ENCODE measurements at regions not wholly inside any gene's neighbourhood (a gene's known extent, or its start where the extent isn't known, plus 50 kb on each side); places are given as distances from the start of the nearest gene placed in this dataset.
A peak's percentile ranks its signal among the peaks of the same experiment; 100 is the strongest.
"Not testable (repeated sequence)": the region's sequence is repeated elsewhere in the genome, so short reads cannot be mapped to it uniquely, and the experiment has no call there.

- H3K36me3 ChIP-seq (replicated peaks); DNase-seq (ENCODE audit: low spot score in 2 of 2); in situ Hi-C loops (cut with MboI; ENCODE audit: low sequenced_read_pairs); H3K9me3 ChIP-seq; H3K4me3 ChIP-seq; H3K4me1 ChIP-seq; H3K27me3 ChIP-seq (ENCODE audit: low read depth): not testable (repeated sequence)
Measured at GRCh38 chr20:26373066-26373465, 676.4 kb upstream of the ZNF337 start.

- Histone ChIP-seq H3K4me1 (peaks cover 11% of the 10 kb centered on the region), H3K36me3 (replicated peaks) (no peaks in the 10 kb centered on the region), H3K9me3 (no peaks in the 10 kb centered on the region), H3K27me3 (ENCODE audit: low read depth) (no peaks in the 10 kb centered on the region), H3K4me3 (no peak overlapping the region)
- in situ Hi-C loops (cut with MboI; ENCODE audit: low sequenced_read_pairs) = no loop called here
- peak; percentile 13 to 90 for DNase-seq (ENCODE audit: low spot score in 2 of 2)
Measured at GRCh38 chr20:26354511-26354910, 657.9 kb upstream of the ZNF337 start.

GRCh38 chr20:26347396-26347795, 650.7 kb upstream of the ZNF337 start:
- Histone ChIP-seq H3K4me3 (no peak overlapping the region), H3K27me3 (ENCODE audit: low read depth) (no peaks in the 10 kb centered on the region), H3K4me1 (no peaks in the 10 kb centered on the region), H3K36me3 (replicated peaks) (no peaks in the 10 kb centered on the region), H3K9me3 (0 out of 2 replicates have a peak, but pooled peaks cover 2% of the 10 kb centered on the region)
- in situ Hi-C loops (cut with MboI; ENCODE audit: low sequenced_read_pairs) = no loop called here
- no peak for DNase-seq (ENCODE audit: low spot score in 2 of 2)

GRCh38 chr20:26340460-26341065, 643.9 kb upstream of the ZNF337 start:
- H3K9me3 ChIP-seq; H3K4me3 ChIP-seq; H3K36me3 ChIP-seq (replicated peaks); in situ Hi-C loops (cut with MboI; ENCODE audit: low sequenced_read_pairs); H3K27me3 ChIP-seq (ENCODE audit: low read depth); DNase-seq (ENCODE audit: low spot score in 2 of 2); H3K4me1 ChIP-seq: not testable (repeated sequence)

GRCh38 chr20:26324177-26324576, 627.5 kb upstream of the ZNF337 start:
- H3K9me3 ChIP-seq = no peaks in the 10 kb centered on the region

GRCh38 chr20:26315054-26315453, 618.4 kb upstream of the ZNF337 start:
- Histone ChIP-seq H3K36me3 (replicated peaks) (no peaks in the 10 kb centered on the region), H3K9me3 (no peaks in the 10 kb centered on the region), H3K27me3 (ENCODE audit: low read depth) (no peaks in the 10 kb centered on the region), H3K4me1 (no peaks in the 10 kb centered on the region), H3K4me3 (no peak overlapping the region)
- in situ Hi-C loops (cut with MboI; ENCODE audit: low sequenced_read_pairs) = no loop called here
- DNase-seq (ENCODE audit: low spot score in 2 of 2) = no peak

More at GRCh38 chr20:26324177-26324576, 627.5 kb upstream of the ZNF337 start:
- Histone ChIP-seq H3K36me3 (replicated peaks) (no peaks in the 10 kb centered on the region), H3K4me3 (no peak overlapping the region), H3K4me1 (no peaks in the 10 kb centered on the region), H3K27me3 (ENCODE audit: low read depth) (no peaks in the 10 kb centered on the region)
- DNase-seq (ENCODE audit: low spot score in 2 of 2) = peak in 1 of 2 experiments; percentile 12
- in situ Hi-C loops (cut with MboI; ENCODE audit: low sequenced_read_pairs) = no loop called here

GRCh38 chr20:26309720-26310119, 613.1 kb upstream of the ZNF337 start:
- H3K4me3 ChIP-seq; H3K27me3 ChIP-seq (ENCODE audit: low read depth); in situ Hi-C loops (cut with MboI; ENCODE audit: low sequenced_read_pairs); DNase-seq (ENCODE audit: low spot score in 2 of 2); H3K36me3 ChIP-seq (replicated peaks); H3K4me1 ChIP-seq; H3K9me3 ChIP-seq: not testable (repeated sequence)

GRCh38 chr20:26308961-26309360, 612.3 kb upstream of the ZNF337 start:
- no peak for DNase-seq (ENCODE audit: low spot score in 2 of 2)
- Histone ChIP-seq H3K4me3 (no peak overlapping the region), H3K4me1 (no peaks in the 10 kb centered on the region), H3K9me3 (no peaks in the 10 kb centered on the region), H3K27me3 (ENCODE audit: low read depth) (no peaks in the 10 kb centered on the region), H3K36me3 (replicated peaks) (no peaks in the 10 kb centered on the region)
- in situ Hi-C loops (cut with MboI; ENCODE audit: low sequenced_read_pairs) = no loop called here

- DNase-seq (ENCODE audit: low spot score in 2 of 2) = no peak
- Histone ChIP-seq H3K9me3 (no peaks in the 10 kb centered on the region), H3K27me3 (ENCODE audit: low read depth) (no peaks in the 10 kb centered on the region), H3K4me3 (no peak overlapping the region), H3K36me3 (replicated peaks) (no peaks in the 10 kb centered on the region), H3K4me1 (no peaks in the 10 kb centered on the region; the same call in 1 of the 2 replicates)
- in situ Hi-C loops (cut with MboI; ENCODE audit: low sequenced_read_pairs) = no loop called here
Measured at GRCh38 chr20:26295006-26295405, 598.4 kb upstream of the ZNF337 start.

GRCh38 chr20:26288379-26289061, 591.9 kb upstream of the ZNF337 start:
- H3K9me3 ChIP-seq; H3K36me3 ChIP-seq (replicated peaks); H3K4me3 ChIP-seq; DNase-seq (ENCODE audit: low spot score in 2 of 2); H3K27me3 ChIP-seq (ENCODE audit: low read depth); in situ Hi-C loops (cut with MboI; ENCODE audit: low sequenced_read_pairs); H3K4me1 ChIP-seq: not testable (repeated sequence)

GRCh38 chr20:26279238-26279637, 582.6 kb upstream of the ZNF337 start:
- Histone ChIP-seq H3K27me3 (ENCODE audit: low read depth) (no peaks in the 10 kb centered on the region), H3K9me3 (no peaks in the 10 kb centered on the region), H3K36me3 (replicated peaks) (no peaks in the 10 kb centered on the region), H3K4me3 (no peak overlapping the region), H3K4me1 (no peaks in the 10 kb centered on the region)
- no peak for DNase-seq (ENCODE audit: low spot score in 2 of 2)
- in situ Hi-C loops (cut with MboI; ENCODE audit: low sequenced_read_pairs) = loop anchor here (10.0 kb wide), 1 partner anchor 54 kb away; no protein-coding TSS in a partner anchor

GRCh38 chr20:26277339-26277738, 580.7 kb upstream of the ZNF337 start:
- DNase-seq (ENCODE audit: low spot score in 2 of 2) = no peak
- H3K4me1 ChIP-seq = no peaks in the 10 kb centered on the region
- no peak overlapping the region for H3K4me3 ChIP-seq
- no peaks in the 10 kb centered on the region for H3K27me3 ChIP-seq (ENCODE audit: low read depth)
- in situ Hi-C loops (cut with MboI; ENCODE audit: low sequenced_read_pairs) = loop anchor here (10.0 kb wide), 1 partner anchor 53 kb away; no protein-coding TSS in a partner anchor
- no peaks in the 10 kb centered on the region for H3K36me3 ChIP-seq (replicated peaks)
- no peaks in the 10 kb centered on the region for H3K9me3 ChIP-seq

GRCh38 chr20:26276554-26277210, 580.0 kb upstream of the ZNF337 start:
- H3K4me3 ChIP-seq = no peak overlapping the region
- no peaks in the 10 kb centered on the region for H3K36me3 ChIP-seq (replicated peaks)
- DNase-seq (ENCODE audit: low spot score in 2 of 2) = no peak
- in situ Hi-C loops (cut with MboI; ENCODE audit: low sequenced_read_pairs) = loop anchor here (10.0 kb wide), 1 partner anchor 52 kb away; no protein-coding TSS in a partner anchor
- no peaks in the 10 kb centered on the region for H3K4me1 ChIP-seq
- H3K27me3 ChIP-seq (ENCODE audit: low read depth) = no peaks in the 10 kb centered on the region
- no peaks in the 10 kb centered on the region for H3K9me3 ChIP-seq

- H3K36me3 ChIP-seq (replicated peaks); in situ Hi-C loops (cut with MboI; ENCODE audit: low sequenced_read_pairs): not testable (repeated sequence)
Measured at GRCh38 chr20:26268762-26269161, 572.1 kb upstream of the ZNF337 start.

More at GRCh38 chr20:26268762-26269161, 572.1 kb upstream of the ZNF337 start:
- DNase-seq (ENCODE audit: low spot score in 2 of 2); H3K4me1 ChIP-seq; H3K27me3 ChIP-seq (ENCODE audit: low read depth); H3K4me3 ChIP-seq; H3K9me3 ChIP-seq: not testable (repeated sequence)

Measured in HAP-1 (cell line).